K562 (cell line): ENCODE measurements at regions not wholly inside any gene's neighbourhood (a gene's known extent, or its start where the extent isn't known, plus 50 kb on each side); places are given as distances from the start of the nearest gene placed in this dataset.

Source experiments
- ATAC-seq: fragments of 200-7000 bp; cut with Tn5 transposase; 3 replicates; pipeline ENCODE4 v1.9.1; 2020; ENCODE audit warnings: moderate library complexity
- BruUV-seq: library from RNA; stranded (reverse); fragments of 400-500 nt; replicated peaks from 2 replicates; lab custom pipeline; 2021; lab: Mats Ljungman, UMichigan
- CTCF ChIA-PET: fragments of 300-600 bp; formaldehyde crosslinking; extraction: SDS; loops from one replicate; lab custom pipeline; 2021; ENCODE audit warnings: low intra/inter-chr PET ratio; lab: Yijun Ruan, JAX
- POLR2A ChIA-PET: fragments of 300-600, 350-650 bp; sonication (Branson Sonifier 250); formaldehyde crosslinking; extraction: SDS; loops from one replicate; lab custom pipeline; 2021; ENCODE audit warnings: antibody characterized with exemption, inconsistent platforms; lab: Yijun Ruan, JAX
- DNase-seq, 4 experiments: peaks; one replicate each; pipeline versions ENCODE4 v3.0.0 to v3.0.0-alpha.2; 2011 to 2018; ENCODE audit warnings: low spot score in 3 of 4, mixed read lengths in 3 of 4; ENCODE audit errors: extremely low read depth in 1 of 4
- FAIRE-seq: peaks from 2 replicates; lab custom pipeline; 2011; peaks lifted over from hg19 to GRCh38; lab: Jason Lieb, UNC
- H2AFZ ChIP-seq: 2 replicates; pipeline ENCODE4 v1.6.0; 2011; ENCODE audit warnings: low read depth, low read length, control low read depth, inconsistent platforms
- H3K27ac ChIP-seq: fragments of 200-600 bp; 3 replicates; pipeline ENCODE4 v1.8.0; 2011; ENCODE audit warnings: low read depth, mild to moderate bottlenecking, control low read depth, inconsistent platforms, low read length, moderate library complexity, mixed read lengths; ENCODE audit errors: extremely low read depth
- H3K27me3 ChIP-seq, 2 experiments: fragments of 300-600 bp in 1 of 2; 2 replicates in 1 of 2; 3 replicates in 1 of 2; pipeline versions ENCODE4 v1.6.0 to v1.8.0; 2011; ENCODE audit warnings: inconsistent platforms in 2 of 2, low read length in 2 of 2, mild to moderate bottlenecking in 1 of 2, mixed read lengths in 1 of 2, moderate library complexity in 1 of 2; ENCODE audit not compliant: control insufficient read depth in 2 of 2, insufficient read depth in 2 of 2
- H3K36me3 ChIP-seq: fragments of 300-600 bp; 3 replicates; pipeline ENCODE4 v1.8.0; 2011; ENCODE audit warnings: mild to moderate bottlenecking, low read length, inconsistent platforms; ENCODE audit not compliant: control insufficient read depth, insufficient read depth
- H3K4me1 ChIP-seq, 2 experiments: fragments of 200-600 bp in 1 of 2; replicated peaks in 1 of 2; 2 replicates in 1 of 2; 3 replicates in 1 of 2; pipeline versions ENCODE4 v1.5.1 to v1.8.0; 2011; ENCODE audit warnings: inconsistent platforms in 2 of 2, low read length in 2 of 2, mild to moderate bottlenecking in 1 of 2, mixed read lengths in 1 of 2, moderate library complexity in 1 of 2; ENCODE audit not compliant: control insufficient read depth in 2 of 2, insufficient read depth in 2 of 2
- H3K4me2 ChIP-seq: 2 replicates; pipeline ENCODE4 v1.6.1; 2011; ENCODE audit warnings: low read length, control low read depth, inconsistent platforms, mixed read lengths; ENCODE audit not compliant: insufficient read depth
- H3K4me3 ChIP-seq: fragments of 200-600 bp; sonication (generic), shearing (Covaris generic); 2 replicates; pipeline ENCODE4 v1.5.1; 2016; ENCODE audit warnings: control low read depth, inconsistent platforms
- H3K79me2 ChIP-seq: fragments of 200-600 bp; 3 replicates; pipeline ENCODE4 v1.8.0; 2011; ENCODE audit warnings: low read length, inconsistent platforms; ENCODE audit not compliant: control insufficient read depth, insufficient read depth
- H3K9ac ChIP-seq, 2 experiments: 2 replicates each; pipeline versions ENCODE4 v1.6.0 to v1.6.1; 2011; ENCODE audit warnings: low read depth in 2 of 2, low read length in 2 of 2, control low read depth in 1 of 2, inconsistent platforms in 1 of 2, mild to moderate bottlenecking in 1 of 2, mixed read lengths in 1 of 2; ENCODE audit not compliant: insufficient read depth in 1 of 2
- H3K9me1 ChIP-seq: one replicate; pipeline ENCODE4 v1.6.0; 2011; ENCODE audit warnings: inconsistent platforms, mild to moderate bottlenecking, low read length, moderate library complexity; ENCODE audit not compliant: control insufficient read depth, insufficient read depth
- H3K9me3 ChIP-seq: replicated peaks from 2 replicates; pipeline ENCODE4 v1.5.1; 2011; ENCODE audit warnings: low read depth, low read length, inconsistent platforms; ENCODE audit not compliant: control insufficient read depth, insufficient read depth
- H4K20me1 ChIP-seq: replicated peaks from 2 replicates; pipeline ENCODE4 v1.6.1; 2011; ENCODE audit warnings: low read length, inconsistent platforms, mixed read lengths; ENCODE audit not compliant: control insufficient read depth, insufficient read depth
- WGBS: fragments of 100-300 bp; shearing (Covaris generic); methylation state at CpG from one replicate; pipeline ENCODE4 v1.1.6; 2016; ENCODE audit warnings: low coverage, mixed read lengths; ENCODE audit not compliant: insufficient coverage; ENCODE audit errors: missing lambda C conversion rate; 5-methylcytosine and 5-hydroxymethylcytosine counted together
- in situ Hi-C: fragments of 300-500 bp; cut with MboI; formaldehyde crosslinking; loops from 4 replicates; pipeline ENCODE4 v1.15.0; 2018; ENCODE audit warnings: inconsistent platforms, mixed read lengths
- intact Hi-C: fragments of 100-400 bp; cut with micrococcal nuclease; formaldehyde crosslinking; loops from 2 replicates; pipeline ENCODE4 v1.14.2; 2022
- TF ChIP-seq, protein P1 (sequence below): fragments of 250-450 bp; sonication (Bioruptor Pico); IDR thresholded peaks from 2 replicates; pipeline ENCODE4 v1.5.0; 2020; ENCODE audit warnings: mild to moderate bottlenecking, borderline replicate concordance
- TF ChIP-seq, protein P2 (sequence below): fragments of 450-650 bp; IDR thresholded peaks from 2 replicates; pipeline ENCODE4 v1.7.0; 2016; ENCODE audit warnings: borderline replicate concordance

DNA sequence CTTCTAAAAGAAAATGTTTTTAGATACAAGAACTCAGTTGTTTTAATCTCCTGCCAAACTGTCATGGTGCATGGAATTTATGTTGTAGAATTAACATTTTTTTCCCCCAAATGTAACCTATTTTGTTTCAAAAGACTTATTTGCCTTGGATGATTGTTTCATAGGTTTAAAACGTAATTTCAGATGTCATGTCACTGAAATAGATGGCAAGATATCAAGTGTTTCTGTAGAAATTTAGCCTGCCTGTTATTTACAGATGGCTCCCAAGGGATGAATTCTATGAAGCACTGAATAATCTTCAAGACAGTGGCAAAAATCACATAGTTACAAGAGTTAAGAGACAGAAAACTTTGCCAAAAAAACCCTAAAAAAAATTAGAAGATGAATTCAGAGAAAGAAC is 1484.6 kb downstream of the OLFM4 start:
- Histone ChIP-seq H3K79me2 (no peaks in the 10 kb centered on the region), H3K4me2 (no peak overlapping the region), H3K9me1 (no peaks in the 10 kb centered on the region), H3K9ac (no peak overlapping the region), H2AFZ (no peak overlapping the region), H3K4me3 (no peak overlapping the region), H3K4me1 (no peaks in the 10 kb centered on the region), H3K36me3 (no peaks in the 10 kb centered on the region), H3K27me3 (no peaks in the 10 kb centered on the region), H3K9me3 (no peaks in the 10 kb centered on the region), H4K20me1 (no peaks in the 10 kb centered on the region), H3K27ac (no peak overlapping the region)
- no peak for FAIRE-seq
- in situ Hi-C loops (no loop called here), intact Hi-C loops (no loop called here)
- TF ChIP-seq, protein P1, sequence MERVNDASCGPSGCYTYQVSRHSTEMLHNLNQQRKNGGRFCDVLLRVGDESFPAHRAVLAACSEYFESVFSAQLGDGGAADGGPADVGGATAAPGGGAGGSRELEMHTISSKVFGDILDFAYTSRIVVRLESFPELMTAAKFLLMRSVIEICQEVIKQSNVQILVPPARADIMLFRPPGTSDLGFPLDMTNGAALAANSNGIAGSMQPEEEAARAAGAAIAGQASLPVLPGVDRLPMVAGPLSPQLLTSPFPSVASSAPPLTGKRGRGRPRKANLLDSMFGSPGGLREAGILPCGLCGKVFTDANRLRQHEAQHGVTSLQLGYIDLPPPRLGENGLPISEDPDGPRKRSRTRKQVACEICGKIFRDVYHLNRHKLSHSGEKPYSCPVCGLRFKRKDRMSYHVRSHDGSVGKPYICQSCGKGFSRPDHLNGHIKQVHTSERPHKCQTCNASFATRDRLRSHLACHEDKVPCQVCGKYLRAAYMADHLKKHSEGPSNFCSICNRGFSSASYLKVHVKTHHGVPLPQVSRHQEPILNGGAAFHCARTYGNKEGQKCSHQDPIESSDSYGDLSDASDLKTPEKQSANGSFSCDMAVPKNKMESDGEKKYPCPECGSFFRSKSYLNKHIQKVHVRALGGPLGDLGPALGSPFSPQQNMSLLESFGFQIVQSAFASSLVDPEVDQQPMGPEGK (CRISPR knock-in tag), result no peak
- TF ChIP-seq, protein P2, sequence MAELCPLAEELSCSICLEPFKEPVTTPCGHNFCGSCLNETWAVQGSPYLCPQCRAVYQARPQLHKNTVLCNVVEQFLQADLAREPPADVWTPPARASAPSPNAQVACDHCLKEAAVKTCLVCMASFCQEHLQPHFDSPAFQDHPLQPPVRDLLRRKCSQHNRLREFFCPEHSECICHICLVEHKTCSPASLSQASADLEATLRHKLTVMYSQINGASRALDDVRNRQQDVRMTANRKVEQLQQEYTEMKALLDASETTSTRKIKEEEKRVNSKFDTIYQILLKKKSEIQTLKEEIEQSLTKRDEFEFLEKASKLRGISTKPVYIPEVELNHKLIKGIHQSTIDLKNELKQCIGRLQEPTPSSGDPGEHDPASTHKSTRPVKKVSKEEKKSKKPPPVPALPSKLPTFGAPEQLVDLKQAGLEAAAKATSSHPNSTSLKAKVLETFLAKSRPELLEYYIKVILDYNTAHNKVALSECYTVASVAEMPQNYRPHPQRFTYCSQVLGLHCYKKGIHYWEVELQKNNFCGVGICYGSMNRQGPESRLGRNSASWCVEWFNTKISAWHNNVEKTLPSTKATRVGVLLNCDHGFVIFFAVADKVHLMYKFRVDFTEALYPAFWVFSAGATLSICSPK, result no peak
- POLR2A ChIA-PET, result no interaction called here
- BruUV-seq, result no TSS peak
- CTCF ChIA-PET, result no interaction called here
- no peak for DNase-seq
- no peak for ATAC-seq
- WGBS, result 0% methylated on average over 1 of the region's 1 CpG
